ENCODE measurements at regions not wholly inside any gene's neighbourhood (a gene's known extent, or its start where the extent isn't known, plus 50 kb on each side); places are given as distances from the start of the nearest gene placed in this dataset.

DNA sequence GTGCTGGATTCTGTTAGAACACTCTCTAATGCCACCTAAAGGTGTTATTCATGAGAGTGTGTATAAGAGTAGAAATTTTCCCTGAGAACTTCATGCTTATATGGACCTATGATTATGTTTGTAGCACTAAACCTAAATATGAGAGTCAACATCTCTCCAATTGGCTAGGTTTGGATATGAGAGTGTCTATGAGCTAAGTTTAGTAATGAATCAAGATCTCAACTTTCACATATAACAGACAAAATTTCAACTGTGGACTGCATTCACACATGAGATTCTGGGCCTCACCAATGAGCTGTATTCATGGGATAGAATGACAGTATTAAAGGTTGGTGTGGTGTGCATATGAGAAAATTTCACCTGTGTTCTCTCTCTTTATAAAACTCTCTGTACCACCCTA is 242.6 kb downstream of the RPS4Y2 start:
- no peak overlapping the region for H3K27ac ChIP-seq (ENCODE audit: low read depth, low read length, poor library complexity, severe bottlenecking)
- H2AFZ ChIP-seq (ENCODE audit: low read length) = no peak overlapping the region
- H3K36me3 ChIP-seq (ENCODE audit: insufficient read depth, low read length) = no peaks in the 10 kb centered on the region
- no peak for DNase-seq (ENCODE audit: low spot score)
- ChIA-PET CTCF (ENCODE audit: unreplicated experiment) (no interaction called here), POLR2A (no interaction called here)
- no peak for TF ChIP-seq EZH2phosphoT487 (IDR thresholded peaks at IDR 0.05; ENCODE audit: borderline replicate concordance, low read depth, low read length)
- TF ChIP-seq, protein P1, sequence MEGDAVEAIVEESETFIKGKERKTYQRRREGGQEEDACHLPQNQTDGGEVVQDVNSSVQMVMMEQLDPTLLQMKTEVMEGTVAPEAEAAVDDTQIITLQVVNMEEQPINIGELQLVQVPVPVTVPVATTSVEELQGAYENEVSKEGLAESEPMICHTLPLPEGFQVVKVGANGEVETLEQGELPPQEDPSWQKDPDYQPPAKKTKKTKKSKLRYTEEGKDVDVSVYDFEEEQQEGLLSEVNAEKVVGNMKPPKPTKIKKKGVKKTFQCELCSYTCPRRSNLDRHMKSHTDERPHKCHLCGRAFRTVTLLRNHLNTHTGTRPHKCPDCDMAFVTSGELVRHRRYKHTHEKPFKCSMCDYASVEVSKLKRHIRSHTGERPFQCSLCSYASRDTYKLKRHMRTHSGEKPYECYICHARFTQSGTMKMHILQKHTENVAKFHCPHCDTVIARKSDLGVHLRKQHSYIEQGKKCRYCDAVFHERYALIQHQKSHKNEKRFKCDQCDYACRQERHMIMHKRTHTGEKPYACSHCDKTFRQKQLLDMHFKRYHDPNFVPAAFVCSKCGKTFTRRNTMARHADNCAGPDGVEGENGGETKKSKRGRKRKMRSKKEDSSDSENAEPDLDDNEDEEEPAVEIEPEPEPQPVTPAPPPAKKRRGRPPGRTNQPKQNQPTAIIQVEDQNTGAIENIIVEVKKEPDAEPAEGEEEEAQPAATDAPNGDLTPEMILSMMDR (conservative IDR thresholded peaks at IDR 0.05; ENCODE audit: low read length) = no peak
- no peaks in the 10 kb centered on the region for H3K9me2 ChIP-seq (ENCODE audit: insufficient read depth, low read length)
- BruUV-seq (replicated peaks) = no TSS peak
- no peak overlapping the region for H3K4me3 ChIP-seq (ENCODE audit: low read depth, low read length, poor library complexity, severe bottlenecking)
- intact Hi-C loops (cut with micrococcal nuclease; ENCODE audit: unreplicated experiment) = no loop called here
- no peaks in the 10 kb centered on the region for H4K20me1 ChIP-seq (ENCODE audit: insufficient read depth, low read length)
- no peak overlapping the region for H3K4me2 ChIP-seq (ENCODE audit: low read length)
- no peaks in the 10 kb centered on the region for H3K79me2 ChIP-seq (ENCODE audit: insufficient read depth, low read depth, low read length)
- H3K9me3 ChIP-seq (ENCODE audit: low read length) = no peaks in the 10 kb centered on the region
- no peaks in the 10 kb centered on the region for H3K4me1 ChIP-seq (ENCODE audit: insufficient read depth, low read length, poor library complexity, severe bottlenecking)

DNA sequence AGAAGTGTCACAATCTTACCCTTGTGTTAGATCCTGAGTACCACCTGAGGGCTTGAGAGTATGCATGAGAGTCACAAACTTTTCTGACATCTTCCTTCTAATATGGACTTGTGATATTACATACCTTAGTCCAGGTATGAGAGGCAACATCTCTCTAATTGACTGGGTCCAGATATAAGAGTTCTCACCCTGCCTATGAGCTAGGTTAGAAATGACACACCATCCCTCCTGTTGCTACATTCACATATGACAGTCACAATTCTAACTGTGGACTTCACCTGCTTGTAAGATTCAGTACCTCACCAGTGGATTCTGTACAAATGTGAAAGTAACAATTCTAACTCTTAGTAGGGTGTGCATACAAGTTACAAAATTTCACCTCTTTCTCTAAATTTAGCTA is 245.2 kb downstream of the RPS4Y2 start:
- TF ChIP-seq EZH2phosphoT487 (IDR thresholded peaks at IDR 0.05; ENCODE audit: borderline replicate concordance, low read depth, low read length) = no peak
- TF ChIP-seq, protein P1 (conservative IDR thresholded peaks at IDR 0.05; ENCODE audit: low read length) = no peak
- no peaks in the 10 kb centered on the region for H4K20me1 ChIP-seq (ENCODE audit: insufficient read depth, low read length)
- CTCF ChIA-PET (ENCODE audit: unreplicated experiment) = no interaction called here
- no peak overlapping the region for H2AFZ ChIP-seq (ENCODE audit: low read length)
- intact Hi-C loops (cut with micrococcal nuclease; ENCODE audit: unreplicated experiment) = no loop called here
- H3K27ac ChIP-seq (ENCODE audit: low read depth, low read length, poor library complexity, severe bottlenecking) = no peak overlapping the region
- H3K9me3 ChIP-seq (ENCODE audit: low read length) = no peaks in the 10 kb centered on the region
- POLR2A ChIA-PET = no interaction called here
- BruUV-seq (replicated peaks) = no TSS peak
- no peaks in the 10 kb centered on the region for H3K36me3 ChIP-seq (ENCODE audit: insufficient read depth, low read length)
- H3K4me1 ChIP-seq (ENCODE audit: insufficient read depth, low read length, poor library complexity, severe bottlenecking) = no peaks in the 10 kb centered on the region
- no peak for DNase-seq (ENCODE audit: low spot score)
- no peak overlapping the region for H3K4me3 ChIP-seq (ENCODE audit: low read depth, low read length, poor library complexity, severe bottlenecking)
- H3K9me2 ChIP-seq (ENCODE audit: insufficient read depth, low read length) = no peaks in the 10 kb centered on the region
- no peaks in the 10 kb centered on the region for H3K79me2 ChIP-seq (ENCODE audit: insufficient read depth, low read depth, low read length)
- no peak overlapping the region for H3K4me2 ChIP-seq (ENCODE audit: low read length)

DNA sequence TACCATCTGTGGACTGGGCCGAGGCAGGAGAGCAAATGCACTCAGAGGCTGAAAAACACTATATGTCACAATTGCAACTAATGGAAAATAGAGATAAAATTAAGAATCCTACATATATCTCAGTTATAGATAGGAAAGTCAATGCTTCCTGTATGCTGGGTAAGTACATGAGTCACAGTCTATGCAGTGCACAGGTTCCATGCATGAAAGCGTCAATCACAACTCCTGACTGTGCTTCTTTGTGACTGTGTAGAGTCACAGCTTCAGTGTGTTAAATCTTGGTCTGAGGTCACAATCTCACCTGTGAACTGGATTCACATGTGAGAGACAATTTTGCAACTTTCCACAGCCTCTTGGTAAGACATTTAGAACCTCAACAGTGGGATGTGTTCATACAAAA is 247.2 kb downstream of the RPS4Y2 start:
- H3K27ac ChIP-seq (ENCODE audit: low read depth, low read length, poor library complexity, severe bottlenecking) = no peak overlapping the region
- POLR2A ChIA-PET = no interaction called here
- intact Hi-C loops (cut with micrococcal nuclease; ENCODE audit: unreplicated experiment) = no loop called here

More for the DNA sequence above, 247.2 kb downstream of the RPS4Y2 start:
- Histone ChIP-seq H3K9me2 (ENCODE audit: insufficient read depth, low read length) (no peaks in the 10 kb centered on the region), H3K9me3 (ENCODE audit: low read length) (no peaks in the 10 kb centered on the region), H3K79me2 (ENCODE audit: insufficient read depth, low read depth, low read length) (no peaks in the 10 kb centered on the region), H2AFZ (ENCODE audit: low read length) (no peak overlapping the region), H3K4me1 (ENCODE audit: insufficient read depth, low read length, poor library complexity, severe bottlenecking) (no peaks in the 10 kb centered on the region), H3K4me2 (ENCODE audit: low read length) (no peak overlapping the region), H4K20me1 (ENCODE audit: insufficient read depth, low read length) (no peaks in the 10 kb centered on the region), H3K4me3 (ENCODE audit: low read depth, low read length, poor library complexity, severe bottlenecking) (no peak overlapping the region), H3K36me3 (ENCODE audit: insufficient read depth, low read length) (no peaks in the 10 kb centered on the region)
- BruUV-seq (replicated peaks) = no TSS peak
- CTCF ChIA-PET (ENCODE audit: unreplicated experiment) = no interaction called here
- no peak for DNase-seq (ENCODE audit: low spot score)
- no peak for TF ChIP-seq EZH2phosphoT487 (IDR thresholded peaks at IDR 0.05; ENCODE audit: borderline replicate concordance, low read depth, low read length)
- TF ChIP-seq, protein P1 (conservative IDR thresholded peaks at IDR 0.05; ENCODE audit: low read length) = no peak
